ENCODE measurements at regions not wholly inside any gene's neighbourhood (a gene's known extent, or its start where the extent isn't known, plus 50 kb on each side); places are given as distances from the start of the nearest gene placed in this dataset.

DNA sequence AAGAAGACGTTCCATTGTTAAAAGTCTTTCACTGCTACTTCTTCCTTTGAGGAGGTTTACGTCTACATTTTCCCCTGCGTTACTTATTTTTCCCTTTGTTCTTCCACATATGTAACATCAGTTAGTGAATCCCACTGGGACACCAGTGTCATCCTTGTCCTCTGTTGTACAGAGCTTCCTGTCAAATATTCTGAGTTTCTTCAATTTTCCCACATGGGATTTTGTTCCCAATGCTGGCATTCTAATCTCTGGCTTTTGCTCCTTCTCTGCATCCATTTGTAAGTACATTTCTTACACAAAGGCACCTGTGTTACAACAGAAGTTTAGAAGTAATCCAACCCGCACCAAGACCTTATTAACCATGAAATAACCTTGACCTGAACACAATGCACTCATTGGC is 627.4 kb upstream of the PFKP start:
- no peak for DNase-seq (ENCODE audit: low spot score)

GRCh38 chr10:2439000-2439399 is 628.3 kb upstream of the PFKP start:
- DNase-seq (ENCODE audit: low spot score), result no peak

GRCh38 chr10:2438248-2438939 is 629.0 kb upstream of the PFKP start:
- DNase-seq (ENCODE audit: low spot score), result no peak

GRCh38 chr10:2436933-2437332 is 630.4 kb upstream of the PFKP start:
- no peak for DNase-seq (ENCODE audit: low spot score)

- DNase-seq (ENCODE audit: low spot score), result no peak
Measured at GRCh38 chr10:2431961-2432360, 635.4 kb upstream of the PFKP start.

DNA sequence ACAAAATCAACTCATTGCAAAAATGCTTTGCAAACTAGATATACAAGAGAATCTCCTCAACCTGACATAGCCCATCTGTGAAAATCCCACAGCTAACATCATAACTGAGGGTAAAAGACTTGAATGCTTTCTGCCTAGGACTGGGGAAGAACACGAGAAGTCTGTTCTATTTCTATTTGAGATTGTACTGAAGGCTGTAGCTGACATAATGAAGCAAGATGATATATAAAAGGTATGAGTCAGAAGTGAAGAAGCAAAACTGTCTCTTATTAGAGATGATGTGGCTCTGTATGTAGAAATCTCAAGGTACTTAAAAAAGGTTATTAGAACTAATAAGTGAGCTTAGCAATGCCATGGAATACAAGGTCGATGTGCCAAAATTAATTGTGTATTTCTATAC is 639.9 kb upstream of the PFKP start:
- DNase-seq (ENCODE audit: low spot score), result no peak

DNA sequence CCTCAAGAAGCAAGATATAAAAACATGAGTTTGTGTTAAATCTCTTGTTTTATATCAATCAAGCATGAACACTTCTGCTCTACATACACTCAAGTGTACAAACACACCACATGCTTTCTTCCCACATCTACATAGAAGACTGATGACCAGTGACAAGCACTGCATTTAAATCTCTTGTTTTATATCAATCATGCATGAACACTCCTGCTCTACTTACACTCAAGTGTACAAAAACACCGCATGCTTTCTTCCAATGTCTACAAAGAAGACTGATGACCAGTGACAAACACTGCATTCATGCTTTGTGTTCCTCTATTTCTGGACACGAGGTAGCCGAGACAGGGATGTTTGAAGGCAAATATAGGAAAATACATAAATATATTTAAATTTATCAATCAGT is 642.0 kb upstream of the PFKP start:
- DNase-seq (ENCODE audit: low spot score), result no peak

DNA sequence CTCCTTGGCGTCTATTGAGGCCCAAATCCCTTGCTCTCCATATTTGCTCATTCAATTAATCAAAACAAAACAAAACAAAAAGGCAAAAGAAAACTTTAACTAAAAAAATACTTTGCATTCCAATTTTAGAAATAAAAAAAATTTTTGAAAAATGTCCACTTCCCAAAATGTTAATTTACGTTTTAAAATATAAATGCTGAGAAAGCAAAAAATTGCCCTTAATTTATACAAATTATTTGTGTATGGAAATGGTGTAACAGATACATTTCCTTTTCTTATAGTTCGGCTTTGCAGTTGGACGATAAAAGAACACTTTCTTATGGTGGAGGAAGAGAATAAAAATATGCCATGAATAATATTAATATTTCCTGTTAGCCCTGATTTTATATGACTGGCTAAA is 652.8 kb upstream of the PFKP start:
- no peak for DNase-seq (ENCODE audit: low spot score)

DNA sequence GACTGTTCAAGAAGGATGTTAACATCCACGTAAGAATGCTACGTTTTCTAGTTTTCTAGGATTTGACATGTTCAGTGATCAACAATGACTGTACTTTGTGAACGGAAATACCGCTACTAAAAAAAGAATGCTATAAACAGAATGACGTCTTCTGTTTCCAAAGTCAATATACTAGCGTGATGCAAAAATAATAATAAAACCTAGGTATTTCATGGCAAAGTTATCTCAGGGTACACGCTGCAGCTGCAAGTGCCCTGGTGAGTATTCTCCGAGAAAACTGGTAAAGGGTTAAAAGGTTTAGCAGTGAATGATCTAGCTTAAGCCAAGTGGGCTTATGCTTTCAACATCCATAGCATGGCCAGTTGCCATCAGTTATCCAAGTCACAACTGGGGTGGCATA is 653.3 kb upstream of the PFKP start:
- DNase-seq (ENCODE audit: low spot score), result no peak

DNA sequence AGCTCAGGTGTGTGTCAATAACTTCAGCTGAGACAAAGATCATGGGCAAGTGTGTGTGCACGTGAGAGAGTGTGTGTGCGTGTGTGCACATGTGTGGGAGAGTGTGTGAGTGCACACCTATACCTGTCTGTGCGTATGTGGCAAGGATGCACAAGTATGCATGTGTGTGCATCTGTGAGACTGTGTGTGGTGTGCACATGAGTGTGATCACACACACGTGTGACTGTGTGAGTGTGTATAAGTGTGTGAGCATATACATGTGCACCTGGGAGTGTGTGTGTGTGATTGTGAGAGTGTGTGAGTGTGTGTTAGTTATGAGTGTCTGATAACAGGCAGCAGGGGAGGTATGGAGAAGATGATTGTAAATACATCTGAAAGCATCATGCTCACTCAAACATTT is 657.3 kb upstream of the PFKP start:
- no peak for DNase-seq (ENCODE audit: low spot score)

DNA sequence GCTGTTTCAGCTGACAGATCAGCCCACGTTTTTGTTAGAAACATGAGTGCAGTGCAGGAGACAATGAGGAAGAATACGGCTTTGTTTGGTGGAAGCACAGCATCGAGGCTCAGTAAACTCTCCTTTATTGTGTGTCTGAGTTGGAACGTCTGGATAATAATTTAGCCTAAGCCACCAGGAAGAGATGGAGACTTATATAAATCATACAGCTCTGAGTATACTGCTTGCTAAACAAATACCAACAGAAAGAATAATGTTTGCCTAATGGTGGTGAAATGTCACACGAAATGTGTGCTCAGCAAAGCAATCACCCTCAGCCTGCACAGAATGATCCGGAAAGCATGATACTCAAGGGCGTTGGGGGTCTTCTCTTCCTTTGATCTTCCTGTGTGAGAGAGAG is 664.1 kb upstream of the ADARB2 start:
- no peak for DNase-seq (ENCODE audit: low spot score)

DNA sequence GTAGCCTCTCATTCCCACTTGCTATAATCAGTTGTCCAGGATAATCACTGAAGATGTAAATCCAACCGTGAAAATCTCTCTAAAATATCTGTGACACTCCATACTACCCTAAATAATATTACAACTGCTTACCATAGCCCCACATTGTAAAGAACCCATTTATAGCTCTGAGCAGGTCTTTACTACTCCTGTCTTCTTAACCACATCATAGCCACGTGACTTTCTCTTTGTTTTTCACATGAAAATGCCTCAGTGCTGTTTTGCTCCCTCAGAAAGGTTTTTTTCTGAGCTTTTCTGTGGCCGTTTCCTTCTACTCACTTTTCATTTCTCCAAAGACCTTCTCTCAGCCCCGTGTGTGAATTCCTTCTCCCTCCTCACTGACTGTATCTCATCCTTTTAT is 662.2 kb upstream of the ADARB2 start:
- no peak for DNase-seq (ENCODE audit: low spot score)

- no peak for DNase-seq (ENCODE audit: low spot score)
Measured at GRCh38 chr10:2392145-2392812, 655.0 kb upstream of the ADARB2 start.

GRCh38 chr10:2387672-2388071 is 650.3 kb upstream of the ADARB2 start:
- no peak for DNase-seq (ENCODE audit: low spot score)

- DNase-seq (ENCODE audit: low spot score), result no peak
Measured at GRCh38 chr10:2387261-2387660, 649.9 kb upstream of the ADARB2 start.

DNA sequence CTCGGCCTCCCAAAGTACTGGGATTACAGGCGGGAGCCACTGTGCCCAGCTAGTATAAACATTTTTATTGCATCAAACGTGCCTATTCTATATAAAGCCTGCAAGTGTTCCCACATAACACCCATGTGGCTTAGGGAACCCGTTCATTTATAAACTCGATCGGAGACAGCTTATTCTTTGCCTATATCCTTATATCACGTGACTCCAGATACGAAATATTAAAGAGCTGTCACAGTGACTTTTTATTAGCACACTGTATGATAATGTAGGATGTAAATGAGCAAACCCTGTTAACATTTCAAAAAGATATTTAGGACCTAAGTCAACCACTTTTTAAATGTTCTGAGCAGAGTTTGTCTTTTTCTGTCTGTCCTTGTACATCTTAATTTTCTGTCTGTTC is 642.9 kb upstream of the ADARB2 start:
- no peak for DNase-seq (ENCODE audit: low spot score)

- no peak for DNase-seq (ENCODE audit: low spot score)
Measured at GRCh38 chr10:2367083-2367482, 629.8 kb upstream of the ADARB2 start.

DNA sequence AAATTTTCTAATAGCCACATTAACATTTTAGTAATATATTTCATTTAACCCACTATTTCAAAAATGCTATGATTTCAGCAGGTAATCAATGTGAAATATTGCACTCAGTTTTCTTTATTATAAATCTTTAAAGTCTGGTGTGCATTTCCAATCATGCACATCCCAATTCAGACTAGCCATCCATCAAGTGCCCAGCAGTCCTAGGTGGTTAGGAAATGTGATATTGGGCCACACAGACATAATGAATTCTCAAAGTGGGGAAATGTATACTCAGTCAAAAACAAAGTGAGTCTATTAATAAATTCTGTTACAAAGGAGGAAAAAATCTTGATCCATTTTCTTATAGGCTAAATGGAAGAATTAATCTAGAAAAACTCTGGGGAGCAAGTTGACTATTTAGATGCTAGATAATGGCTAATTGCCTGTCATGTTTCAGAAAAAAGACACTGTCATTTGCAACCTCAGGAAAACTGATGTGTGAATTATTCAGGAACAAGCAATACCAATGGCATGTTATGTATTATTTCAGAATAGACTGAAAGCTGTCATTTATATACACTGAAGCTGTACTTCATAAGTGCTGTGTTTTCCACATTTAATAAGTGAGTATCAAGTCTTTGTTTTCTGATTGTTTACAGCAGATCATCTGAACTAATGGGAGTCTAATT is 629.1 kb upstream of the ADARB2 start:
- DNase-seq (ENCODE audit: low spot score), result no peak

DNA sequence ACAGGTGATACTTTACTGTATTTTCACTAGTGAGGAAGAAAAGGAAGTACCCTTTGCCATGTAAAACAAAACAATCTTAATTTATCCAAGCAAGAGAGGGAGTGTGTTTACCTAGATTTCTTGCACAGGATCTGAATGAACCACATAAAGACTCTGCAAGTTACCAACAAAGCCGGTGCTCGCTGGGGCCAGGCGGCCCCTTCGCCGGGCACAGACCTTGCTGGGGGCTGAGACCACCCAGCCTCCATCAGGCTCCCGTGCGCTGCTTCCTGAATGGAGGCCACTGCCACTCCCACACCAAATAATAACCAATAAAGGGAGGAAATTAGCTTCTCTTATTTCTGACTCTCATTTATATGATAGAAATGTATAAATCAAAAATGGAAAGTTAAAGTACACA is 625.0 kb upstream of the ADARB2 start:
- DNase-seq (ENCODE audit: low spot score), result no peak

DNA sequence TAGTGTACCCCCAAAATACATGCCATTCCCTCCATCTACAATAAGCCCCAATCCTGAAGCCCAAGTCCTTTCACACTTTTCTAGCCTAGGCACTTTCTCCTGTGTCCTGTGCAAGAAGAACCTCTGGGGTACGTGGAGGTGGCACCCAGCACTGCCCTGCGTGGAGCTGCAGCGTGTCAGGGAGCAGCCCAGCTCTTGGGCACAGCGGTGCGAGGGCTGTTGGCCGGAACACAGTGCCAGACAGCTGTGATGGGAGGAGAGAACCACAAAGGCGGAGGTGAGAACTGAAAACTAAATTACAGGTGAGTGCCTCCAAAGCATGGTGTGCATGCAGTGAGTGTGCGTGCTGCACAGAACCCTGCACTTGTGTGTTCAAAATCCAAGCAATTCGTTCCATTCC is 621.3 kb upstream of the ADARB2 start:
- DNase-seq (ENCODE audit: low spot score), result no peak

DNA sequence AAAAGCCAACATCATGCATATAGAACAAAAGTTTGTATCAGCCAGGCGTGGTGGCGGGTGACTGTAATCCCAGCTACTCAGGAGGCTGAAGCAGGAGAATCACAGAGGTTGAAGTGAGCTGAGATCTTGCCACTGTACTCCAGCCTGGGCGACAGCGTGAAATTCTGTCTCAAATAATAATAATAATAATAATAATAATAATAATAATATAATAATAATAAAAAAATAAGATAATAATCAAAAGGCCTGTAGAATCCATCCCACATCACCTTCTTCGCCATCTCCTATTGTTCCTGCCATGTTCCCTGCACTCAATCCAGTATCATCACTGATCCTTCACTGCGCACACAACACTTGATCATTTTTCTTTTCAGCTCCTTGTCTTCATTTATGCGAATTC is 619.3 kb upstream of the ADARB2 start:
- DNase-seq (ENCODE audit: low spot score), result no peak

DNA sequence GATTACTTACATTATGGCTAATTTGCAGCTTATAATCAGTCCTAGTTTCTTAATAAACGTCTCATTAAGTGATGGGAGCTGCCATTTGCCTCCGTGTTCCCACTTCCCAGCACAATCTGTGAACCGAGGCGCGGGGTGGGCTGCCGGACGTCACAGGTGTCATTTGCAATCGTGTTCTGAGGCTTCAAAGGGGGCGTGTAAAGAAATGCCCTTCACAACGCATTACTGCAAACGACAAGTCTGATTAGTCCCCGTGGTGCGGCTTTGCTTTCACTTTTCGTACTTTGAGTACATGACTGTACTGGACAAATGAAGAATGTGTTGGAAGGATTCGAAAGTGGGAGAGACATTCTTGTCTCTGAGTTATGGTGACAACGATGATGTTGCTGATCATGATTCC is 614.2 kb upstream of the ADARB2 start:
- no peak for DNase-seq (ENCODE audit: low spot score)

GRCh38 chr10:2342206-2342605 is 604.9 kb upstream of the ADARB2 start:
- no peak for DNase-seq (ENCODE audit: low spot score)

Measured in CD4-positive, alpha-beta T cell treated with Interleukin-2 at 100 ng/mL for 4 hours (primary cell).